HEK293 (cell line): ENCODE measurements at regions not wholly inside any gene's neighbourhood (a gene's known extent, or its start where the extent isn't known, plus 50 kb on each side); places are given as distances from the start of the nearest gene placed in this dataset.
A peak's percentile ranks its signal among the peaks of the same experiment; 100 is the strongest.

ENCODE experiments used
- CTCF ChIA-PET: fragments of 350-600 bp; formaldehyde crosslinking; extraction: SDS; loops from one replicate; lab custom pipeline; 2021; ENCODE audit warnings: antibody characterized with exemption; lab: Yijun Ruan, JAX
- POLR2A ChIA-PET: fragments of 300-600 bp; formaldehyde crosslinking; extraction: SDS; loops from one replicate; lab custom pipeline; 2020; ENCODE audit warnings: antibody characterized with exemption, inconsistent platforms; lab: Yijun Ruan, JAX
- H3K27ac ChIP-seq: fragments of 200-500 bp; sonication (Bioruptor generic); 2 replicates; pipeline ENCODE4 v1.5.1; 2014; ENCODE audit warnings: low read depth, low read length, control low read depth, inconsistent platforms; ENCODE audit errors: extremely low read depth
- H3K36me3 ChIP-seq, 2 experiments: fragments of 200-500 bp in 1 of 2; sonication (Bioruptor generic) in 1 of 2; 1 replicate in 1 of 2; 2 replicates in 1 of 2; pipeline ENCODE4 v1.5.1; 2014 to 2017; ENCODE audit warnings: inconsistent platforms in 2 of 2, low read length in 2 of 2; ENCODE audit not compliant: control insufficient read depth in 2 of 2, insufficient read depth in 1 of 2
- H3K4me1 ChIP-seq: fragments of 200-500 bp; sonication (Bioruptor generic); 2 replicates; pipeline ENCODE4 v1.5.1; 2014; ENCODE audit warnings: mild to moderate bottlenecking, low read length, inconsistent platforms; ENCODE audit not compliant: control insufficient read depth, insufficient read depth
- H3K4me3 ChIP-seq: 2 replicates; pipeline ENCODE4 v1.5.1; 2011; ENCODE audit warnings: low read depth, mild to moderate bottlenecking, control low read depth, low read length, moderate library complexity
- H3K9me3 ChIP-seq: fragments of 200-500 bp; sonication (Bioruptor generic); 2 replicates; pipeline ENCODE4 v1.5.1; 2014; ENCODE audit warnings: low read depth, low read length, inconsistent platforms; ENCODE audit not compliant: control insufficient read depth, insufficient read depth
- KLF1 ChIP-seq: fragments of 450-650 bp; formaldehyde crosslinking; IDR thresholded peaks from 2 replicates; pipeline ENCODE4 v1.5.1; 2016; ENCODE audit warnings: missing biosample characterization, missing genetic modification characterization
- KLF16 ChIP-seq: fragments of 450-650 bp; formaldehyde crosslinking; IDR thresholded peaks from 2 replicates; pipeline ENCODE4 v1.5.1; 2017; ENCODE audit warnings: missing biosample characterization, missing genetic modification characterization
- MZF1 ChIP-seq: fragments of 450-650 bp; formaldehyde crosslinking; IDR thresholded peaks from 2 replicates; pipeline ENCODE4 v1.5.1; 2017; ENCODE audit warnings: missing biosample characterization, missing genetic modification characterization, borderline replicate concordance
- PRDM4 ChIP-seq: fragments of 450-650 bp; formaldehyde crosslinking; IDR thresholded peaks from 2 replicates; pipeline ENCODE4 v1.5.1; 2017; ENCODE audit warnings: missing biosample characterization, missing genetic modification characterization
- SALL2 ChIP-seq: fragments of 450-650 bp; formaldehyde crosslinking; IDR thresholded peaks from 2 replicates; pipeline ENCODE4 v1.5.0; 2017; ENCODE audit warnings: missing biosample characterization, mild to moderate bottlenecking, missing genetic modification characterization, borderline replicate concordance
- SP7 ChIP-seq: fragments of 450-650 bp; formaldehyde crosslinking; IDR thresholded peaks from 2 replicates; pipeline ENCODE4 v1.5.1; 2016; ENCODE audit warnings: missing biosample characterization, missing genetic modification characterization
- TRIM28 ChIP-seq: IDR thresholded peaks from 2 replicates; pipeline ENCODE4 v1.6.1; 2011; ENCODE audit warnings: low read length, control low read depth, borderline replicate concordance
- TSHZ1 ChIP-seq: fragments of 450-650 bp; formaldehyde crosslinking; IDR thresholded peaks from 2 replicates; pipeline ENCODE4 v1.5.1; 2016; ENCODE audit warnings: missing biosample characterization, missing genetic modification characterization, borderline replicate concordance
- ZBTB21 ChIP-seq: fragments of 450-650 bp; formaldehyde crosslinking; IDR thresholded peaks from 2 replicates; pipeline ENCODE4 v1.5.1; 2017; ENCODE audit warnings: missing biosample characterization, missing genetic modification characterization
- ZNF114 ChIP-seq: fragments of 450-650 bp; formaldehyde crosslinking; IDR thresholded peaks from 2 replicates; pipeline ENCODE4 v1.5.0; 2017; ENCODE audit warnings: missing biosample characterization, missing genetic modification characterization
- ZNF132 ChIP-seq: fragments of 450-650 bp; formaldehyde crosslinking; IDR thresholded peaks from 2 replicates; pipeline ENCODE4 v1.5.1; 2017; ENCODE audit warnings: missing biosample characterization, missing genetic modification characterization, borderline replicate concordance
- ZNF155 ChIP-seq: fragments of 450-650 bp; formaldehyde crosslinking; IDR thresholded peaks from 2 replicates; pipeline ENCODE4 v1.5.1; 2016; ENCODE audit warnings: missing biosample characterization, missing genetic modification characterization
- ZNF19 ChIP-seq: fragments of 450-650 bp; formaldehyde crosslinking; IDR thresholded peaks from 2 replicates; pipeline ENCODE4; 2016; ENCODE audit warnings: missing biosample characterization, missing genetic modification characterization, low read depth
- ZNF223 ChIP-seq: fragments of 450-650 bp; formaldehyde crosslinking; IDR thresholded peaks from 2 replicates; pipeline ENCODE4 v1.5.1; 2016; ENCODE audit warnings: missing biosample characterization, missing genetic modification characterization
- ZNF23 ChIP-seq: fragments of 450-650 bp; formaldehyde crosslinking; IDR thresholded peaks from 2 replicates; pipeline ENCODE4 v1.5.1; 2016; ENCODE audit warnings: missing biosample characterization, missing genetic modification characterization, borderline replicate concordance
- ZNF24 ChIP-seq: fragments of 450-650 bp; formaldehyde crosslinking; IDR thresholded peaks from 2 replicates; pipeline ENCODE4 v1.5.1; 2016; ENCODE audit warnings: missing biosample characterization, missing genetic modification characterization
- ZNF311 ChIP-seq: fragments of 450-650 bp; formaldehyde crosslinking; IDR thresholded peaks from 2 replicates; pipeline ENCODE4 v1.5.1; 2017; ENCODE audit warnings: missing biosample characterization, missing genetic modification characterization, borderline replicate concordance
- ZNF341 ChIP-seq: fragments of 450-650 bp; formaldehyde crosslinking; IDR thresholded peaks from 2 replicates; pipeline ENCODE4; 2016; ENCODE audit warnings: low read depth, missing biosample characterization, missing genetic modification characterization
- ZNF391 ChIP-seq: fragments of 450-650 bp; formaldehyde crosslinking; IDR thresholded peaks from 2 replicates; pipeline ENCODE4 v1.5.1; 2016; ENCODE audit warnings: low read depth, missing biosample characterization, missing genetic modification characterization, borderline replicate concordance
- ZNF394 ChIP-seq: fragments of 450-650 bp; formaldehyde crosslinking; IDR thresholded peaks from 2 replicates; pipeline ENCODE4 v1.5.1; 2016; ENCODE audit warnings: missing biosample characterization, missing genetic modification characterization, mild to moderate bottlenecking, moderate library complexity, borderline replicate concordance
- ZNF423 ChIP-seq: fragments of 450-650 bp; formaldehyde crosslinking; IDR thresholded peaks from 2 replicates; pipeline ENCODE4 v1.5.1; 2016; ENCODE audit warnings: missing biosample characterization, missing genetic modification characterization
- ZNF580 ChIP-seq: fragments of 450-650 bp; formaldehyde crosslinking; IDR thresholded peaks from 2 replicates; pipeline ENCODE4 v1.5.1; 2016; ENCODE audit warnings: missing biosample characterization, missing genetic modification characterization
- ZNF610 ChIP-seq: fragments of 450-650 bp; formaldehyde crosslinking; IDR thresholded peaks from 2 replicates; pipeline ENCODE4 v1.5.1; 2016; ENCODE audit warnings: missing biosample characterization, missing genetic modification characterization, borderline replicate concordance
- ZNF623 ChIP-seq: fragments of 450-650 bp; formaldehyde crosslinking; IDR thresholded peaks from 2 replicates; pipeline ENCODE4 v1.5.1; 2016; ENCODE audit warnings: missing biosample characterization, missing genetic modification characterization
- ZNF629 ChIP-seq: fragments of 450-650 bp; formaldehyde crosslinking; IDR thresholded peaks from 2 replicates; pipeline ENCODE4 v1.5.1; 2017; ENCODE audit warnings: missing biosample characterization, missing genetic modification characterization
- ZNF658 ChIP-seq: fragments of 450-650 bp; formaldehyde crosslinking; IDR thresholded peaks from 2 replicates; pipeline ENCODE4; 2016; ENCODE audit warnings: missing biosample characterization, missing genetic modification characterization
- ZNF664 ChIP-seq: fragments of 450-650 bp; formaldehyde crosslinking; IDR thresholded peaks from 2 replicates; pipeline ENCODE4 v1.5.1; 2016; ENCODE audit warnings: missing biosample characterization, missing genetic modification characterization
- ZNF701 ChIP-seq: fragments of 450-650 bp; formaldehyde crosslinking; IDR thresholded peaks from 2 replicates; pipeline ENCODE4 v1.5.1; 2016; ENCODE audit warnings: missing biosample characterization, missing genetic modification characterization
- ZXDB ChIP-seq: fragments of 450-650 bp; formaldehyde crosslinking; IDR thresholded peaks from 2 replicates; pipeline ENCODE4 v1.5.1; 2016; ENCODE audit warnings: missing biosample characterization, missing genetic modification characterization

- 0 out of 2 replicates have a peak, but pooled peaks have one; percentile 26 for TF ChIP-seq TRIM28
- TF ChIP-seq KLF1 = no peak
- no peak for TF ChIP-seq SALL2 (tag by site-specific recombination)
- TF ChIP-seq ZNF664 = no peak
- no peak for TF ChIP-seq ZNF223 (tag by site-specific recombination)
- TF ChIP-seq ZNF155 = no peak
- no peak for TF ChIP-seq KLF16 (tag by site-specific recombination)
- 0 out of 2 replicates have a peak, but pooled peaks have one; percentile 21 for TF ChIP-seq SP7
- no peak for TF ChIP-seq ZNF341 (tag by site-specific recombination)
- no peak for TF ChIP-seq TSHZ1 (tag by site-specific recombination)
- no peak for TF ChIP-seq ZNF623 (tag by site-specific recombination)
- TF ChIP-seq ZNF114 (tag by site-specific recombination) = no peak
- no peak for TF ChIP-seq ZNF311
- TF ChIP-seq MZF1 (tag by site-specific recombination) = no peak
- no peak for TF ChIP-seq ZNF19 (tag by site-specific recombination)
- TF ChIP-seq ZNF580 = no peak
- no peak for TF ChIP-seq ZNF423
These were observed 569.6 kb upstream of the GJE1 start (continued) for GRCh38 chr6:141562851-141563763.

- Histone ChIP-seq H3K4me3 (no peak overlapping the region), H3K4me1 (no peaks in the 10 kb centered on the region), H3K36me3 (no peaks in the 10 kb centered on the region), H3K27ac (no peak overlapping the region), H3K9me3 (no peaks in the 10 kb centered on the region)
- CTCF ChIA-PET = interaction anchor here (0.6 to 1.4 kb wide), 7 partner anchors 10 to 1993 kb away, joined by 3 to 6 read pairs (median 3); no protein-coding TSS in a partner anchor
- TF ChIP-seq ZNF23 (tag by site-specific recombination) = no peak
- TF ChIP-seq PRDM4 = no peak
- TF ChIP-seq ZNF394 (tag by site-specific recombination) = no peak
- no peak for TF ChIP-seq ZNF701
- TF ChIP-seq ZNF132 (tag by site-specific recombination) = no peak
- TF ChIP-seq ZNF658 (tag by site-specific recombination) = no peak
- no peak for TF ChIP-seq ZNF391 (tag by site-specific recombination)
- no peak for TF ChIP-seq ZXDB (tag by site-specific recombination)
- no peak for TF ChIP-seq ZNF24 (tag by site-specific recombination)
- no peak for TF ChIP-seq ZBTB21 (tag by site-specific recombination)
- TF ChIP-seq ZNF610 (tag by site-specific recombination) = no peak
- TF ChIP-seq ZNF629 (tag by site-specific recombination) = no peak
- POLR2A ChIA-PET = no interaction called here
These were observed 570.4 kb upstream of the GJE1 start for GRCh38 chr6:141562186-141562811.
